Tibial nerve (tissue), 4 donors: ENCODE measurements at regions not wholly inside any gene's neighbourhood (a gene's known extent, or its start where the extent isn't known, plus 50 kb on each side); places are given as distances from the start of the nearest gene placed in this dataset.

Source experiments
- DNase-seq, 2 donors: peaks; one replicate each; pipeline ENCODE4 v3.0.0-alpha.2; 2019; ENCODE audit warnings: low spot score in 2 of 2
- H3K27ac ChIP-seq, 4 donors: fragments of 200-600 bp; sonication (generic) in 3 of 4; one replicate each; pipeline ENCODE4 v1.5.1; 2017 to 2019; ENCODE audit warnings: mild to moderate bottlenecking in 1 of 4
- H3K27me3 ChIP-seq, 2 donors: fragments of 200-600 bp; sonication (generic) in 1 of 2; one replicate each; pipeline versions ENCODE4 v1.5.1 to v1.6.0; 2017 to 2019
- H3K36me3 ChIP-seq, 3 donors: fragments of 200-600 bp; sonication (generic); one replicate each; pipeline ENCODE4 v1.5.1; 2018 to 2019
- H3K4me1 ChIP-seq, 4 donors: fragments of 200-600 bp; sonication (generic) in 3 of 4; one replicate each; pipeline ENCODE4 v1.5.1; 2017 to 2019
- H3K4me3 ChIP-seq, 4 donors: fragments of 200-600 bp; sonication (generic) in 3 of 4; one replicate each; pipeline ENCODE4 v1.5.1; 2017 to 2019; ENCODE audit warnings: mild to moderate bottlenecking in 1 of 4, moderate library complexity in 1 of 4
- H3K9me3 ChIP-seq, 4 donors: fragments of 200-600 bp; sonication (generic) in 3 of 4; one replicate each; pipeline ENCODE4 v1.5.1; 2017 to 2019
- CTCF ChIP-seq, 5 experiments: fragments of 200-600 bp in 3 of 5; fragments of 450-650 bp in 2 of 5; sonication (generic) in 3 of 5; IDR thresholded peaks; one replicate each; pipeline ENCODE4 v1.5.1; 2016 to 2019; ENCODE audit warnings: antibody characterized with exemption in 5 of 5, mild to moderate bottlenecking in 3 of 5, moderate library complexity in 2 of 5
- EP300 ChIP-seq, 2 donors: sonication (generic); formaldehyde crosslinking; IDR thresholded peaks; one replicate each; pipeline ENCODE4 v1.6.1; 2017; ENCODE audit warnings: antibody characterized with exemption in 2 of 2, mild to moderate bottlenecking in 1 of 2
- POLR2A ChIP-seq, 2 donors: fragments of 450-650 bp; IDR thresholded peaks; one replicate each; pipeline ENCODE4 v1.6.1; 2017; ENCODE audit warnings: antibody characterized with exemption in 2 of 2, mild to moderate bottlenecking in 2 of 2, moderate library complexity in 2 of 2
- WGBS, 2 donors: methylation state at CpG; one replicate each; pipeline ENCODE4 v1.1.5; 2018; 5-methylcytosine and 5-hydroxymethylcytosine counted together

GRCh38 chr22:34000879-34001526 is 80.7 kb upstream of the LARGE1 start:
- TF ChIP-seq EP300 (IDR thresholded peaks at IDR 0.05) (no peak), POLR2A (IDR thresholded peaks at IDR 0.05) (no peak), CTCF (IDR thresholded peaks at IDR 0.05) (no peak)
- 74 to 86% methylated on average over 2 of the region's 2 CpGs for WGBS, 2 donors
- Histone ChIP-seq H3K27ac (no peak overlapping the region), H3K4me1 (no peaks in the 10 kb centered on the region), H3K4me3 (no peak overlapping the region), H3K27me3 (no peaks in the 10 kb centered on the region), H3K36me3 (no peaks in the 10 kb centered on the region), H3K9me3 (peaks cover 0 to 42% (median 0%) of the 10 kb centered on the region in 4 donors)
- DNase-seq: no peak

GRCh38 chr22:34001701-34002466 is 81.6 kb upstream of the LARGE1 start:
- H3K36me3 ChIP-seq: no peaks in the 10 kb centered on the region
- TF ChIP-seq EP300 (IDR thresholded peaks at IDR 0.05): no peak
- TF ChIP-seq POLR2A (IDR thresholded peaks at IDR 0.05): no peak
- no peak for TF ChIP-seq CTCF (IDR thresholded peaks at IDR 0.05)
- no peaks in the 10 kb centered on the region for H3K27me3 ChIP-seq
- H3K4me1 ChIP-seq: no peaks in the 10 kb centered on the region
- 62 to 87% methylated on average over 3 of the region's 3 CpGs for WGBS, 2 donors
- DNase-seq: no peak
- peaks cover 0 to 44% (median 0%) of the 10 kb centered on the region in 4 donors for H3K9me3 ChIP-seq
- H3K4me3 ChIP-seq: no peak overlapping the region
- H3K27ac ChIP-seq: no peak overlapping the region

GRCh38 chr22:34004058-34004457 is 83.8 kb upstream of the LARGE1 start:
- no peak for TF ChIP-seq POLR2A (IDR thresholded peaks at IDR 0.05)
- 30 to 53% methylated on average over 5 of the region's 5 CpGs for WGBS, 2 donors

GRCh38 chr22:34010259-34010658 is 90.0 kb upstream of the LARGE1 start:
- TF ChIP-seq EP300 (IDR thresholded peaks at IDR 0.05) (no peak), CTCF (IDR thresholded peaks at IDR 0.05) (no peak), POLR2A (IDR thresholded peaks at IDR 0.05) (no peak)
- WGBS, 2 donors: 84 to 89% methylated on average over 3 of the region's 3 CpGs
- Histone ChIP-seq H3K27me3 (no peaks in the 10 kb centered on the region), H3K27ac (no peak overlapping the region), H3K4me1 (no peaks in the 10 kb centered on the region), H3K36me3 (no peaks in the 10 kb centered on the region), H3K9me3 (peaks cover 0 to 32% (median 2%) of the 10 kb centered on the region in 4 donors), H3K4me3 (no peak overlapping the region)
- DNase-seq: no peak

More at GRCh38 chr22:34004058-34004457, 83.8 kb upstream of the LARGE1 start:
- DNase-seq: no peak
- Histone ChIP-seq H3K27ac (no peak overlapping the region), H3K27me3 (no peaks in the 10 kb centered on the region), H3K4me3 (no peak overlapping the region), H3K9me3 (peaks cover 0 to 35% (median 0%) of the 10 kb centered on the region in 4 donors), H3K36me3 (no peaks in the 10 kb centered on the region), H3K4me1 (no peaks in the 10 kb centered on the region)

- Histone ChIP-seq H3K9me3 (peaks cover 0 to 34% (median 2%) of the 10 kb centered on the region in 4 donors), H3K27me3 (no peaks in the 10 kb centered on the region), H3K27ac (no peak overlapping the region), H3K4me3 (no peak overlapping the region), H3K4me1 (no peaks in the 10 kb centered on the region), H3K36me3 (no peaks in the 10 kb centered on the region)
- no peak for DNase-seq
- TF ChIP-seq POLR2A (IDR thresholded peaks at IDR 0.05) (no peak), EP300 (IDR thresholded peaks at IDR 0.05) (no peak), CTCF (IDR thresholded peaks at IDR 0.05) (no peak)
- WGBS, 2 donors: 46 to 85% methylated on average over 3 of the region's 3 CpGs
Observed at GRCh38 chr22:34015642-34016041, 95.4 kb upstream of the LARGE1 start.
